ENCODE measurements at regions not wholly inside any gene's neighbourhood (a gene's known extent, or its start where the extent isn't known, plus 50 kb on each side); places are given as distances from the start of the nearest gene placed in this dataset.
"Not testable (repeated sequence)": the region's sequence is repeated elsewhere in the genome, so short reads cannot be mapped to it uniquely, and the experiment has no call there.

GRCh38 chr4:77525538-77525937 lies 80.1 kb upstream of the CXCL13 start:
- no peak for ATAC-seq

DNA sequence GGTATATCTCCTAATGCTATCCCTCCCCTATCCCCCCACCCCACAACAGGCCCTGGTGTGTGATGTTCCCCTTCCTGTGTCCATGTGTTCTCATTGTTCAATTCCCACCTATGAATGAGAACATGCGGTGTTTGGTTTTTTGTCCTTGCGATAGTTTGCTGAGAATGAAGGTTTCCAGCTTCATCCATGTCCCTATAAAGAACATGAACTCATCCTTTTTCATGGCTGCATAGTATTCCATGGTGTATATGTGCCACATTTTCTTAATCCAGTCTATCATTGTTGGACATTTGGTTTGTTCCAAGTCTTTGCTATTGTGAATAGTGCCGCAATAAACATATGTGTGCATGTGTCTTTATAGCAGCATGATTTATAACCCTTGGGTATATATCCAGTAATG lies 77.7 kb upstream of the CXCL13 start:
- ATAC-seq = not testable (repeated sequence)

GRCh38 chr4:77538144-77538543 lies 67.5 kb upstream of the CXCL13 start:
- ATAC-seq = peak; percentile 76

DNA sequence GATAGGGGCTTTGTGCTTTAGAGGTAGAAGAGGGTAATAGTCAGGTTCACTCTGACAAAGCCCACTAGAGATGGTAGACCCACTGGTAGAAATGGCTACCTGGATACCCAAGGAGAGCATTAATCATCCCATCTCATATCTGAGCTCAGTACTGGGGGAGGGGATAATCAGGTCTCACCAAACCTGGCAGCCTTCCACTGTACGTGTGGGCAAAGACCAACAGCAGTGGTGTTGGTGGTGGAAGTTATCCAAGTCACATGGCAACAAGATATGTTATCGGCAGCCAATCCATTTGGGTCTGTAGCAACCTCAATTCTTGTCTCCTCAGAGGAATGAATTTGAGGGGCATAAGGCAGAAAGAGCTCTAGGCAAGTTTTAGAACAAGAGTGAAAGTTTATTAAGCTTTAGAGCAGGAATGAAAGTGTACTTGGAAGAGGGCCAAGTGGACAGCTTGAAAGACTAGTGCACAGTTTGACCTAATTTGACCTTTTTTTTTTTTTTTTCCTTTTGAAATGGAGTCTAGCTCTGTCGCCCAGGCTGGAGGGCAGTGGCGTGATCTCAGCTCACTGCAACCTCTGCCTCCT lies 67.0 kb upstream of the CXCL13 start:
- peak; percentile 31 for ATAC-seq
